A673 (cell line): ENCODE measurements at regions not wholly inside any gene's neighbourhood (a gene's known extent, or its start where the extent isn't known, plus 50 kb on each side); places are given as distances from the start of the nearest gene placed in this dataset.

Experiments used
- BruUV-seq: library from RNA; stranded (reverse); fragments of 400-500 nt; replicated peaks from 2 replicates; lab custom pipeline; 2021; lab: Mats Ljungman, UMichigan
- CTCF ChIA-PET: fragments of 300-600 bp; sonication (Branson Sonifier 250); formaldehyde crosslinking; loops from one replicate; lab custom pipeline; 2022; ENCODE audit warnings: antibody characterized with exemption; lab: Charles Lee
- POLR2A ChIA-PET: fragments of 300-600 bp; sonication (Branson Sonifier 250); formaldehyde crosslinking; loops from one replicate; lab custom pipeline; 2022; ENCODE audit warnings: antibody characterized with exemption; ENCODE audit not compliant: low non-redundant PET; lab: Charles Lee
- DNase-seq: peaks from one replicate; pipeline ENCODE4 v3.0.0-alpha.2; 2015; ENCODE audit warnings: low spot score
- H3K27ac ChIP-seq: fragments of 200-600 bp; sonication (generic); 2 replicates; pipeline ENCODE4 v1.5.1; 2016; ENCODE audit warnings: mixed run types, low read depth, mild to moderate bottlenecking, mixed read lengths, antibody characterized with exemption, low read length; ENCODE audit not compliant: poor library complexity, severe bottlenecking
- H3K27me3 ChIP-seq: fragments of 200-600 bp; sonication (generic); replicated peaks from 2 replicates; pipeline ENCODE4 v1.6.1; 2017; ENCODE audit warnings: mixed run types, low read depth, mild to moderate bottlenecking, mixed read lengths, antibody characterized with exemption, low read length; ENCODE audit not compliant: insufficient read depth, poor library complexity
- H3K36me3 ChIP-seq: fragments of 200-600 bp; sonication (generic); 2 replicates; pipeline ENCODE4 v1.6.1; 2016; ENCODE audit warnings: mixed run types, mild to moderate bottlenecking, mixed read lengths, antibody characterized with exemption, low read length; ENCODE audit not compliant: insufficient read depth, poor library complexity, severe bottlenecking
- H3K4me1 ChIP-seq: fragments of 200-600 bp; sonication (generic); 2 replicates; pipeline ENCODE4 v1.6.1; 2017; ENCODE audit warnings: mixed run types, mild to moderate bottlenecking, mixed read lengths, antibody characterized with exemption, low read length; ENCODE audit not compliant: insufficient read depth, poor library complexity, severe bottlenecking
- H3K4me3 ChIP-seq: fragments of 200-600 bp; sonication (generic); 2 replicates; pipeline ENCODE4 v1.5.1; 2016; ENCODE audit warnings: low read depth, mixed run types, mild to moderate bottlenecking, mixed read lengths, low read length; ENCODE audit not compliant: poor library complexity, severe bottlenecking
- H3K9me3 ChIP-seq: fragments of 200-600 bp; sonication (generic); 2 replicates; pipeline ENCODE4 v1.6.1; 2016; ENCODE audit warnings: mixed run types, low read depth, mild to moderate bottlenecking, mixed read lengths, antibody characterized with exemption, low read length; ENCODE audit not compliant: poor library complexity, severe bottlenecking
- EZH2 ChIP-seq: fragments of 200-600 bp; sonication (generic); IDR thresholded peaks from 2 replicates; pipeline ENCODE4 v1.6.1; 2017; ENCODE audit warnings: borderline replicate concordance, low read depth, mild to moderate bottlenecking, mixed read lengths, antibody characterized with exemption, low read length; ENCODE audit not compliant: poor library complexity, severe bottlenecking
- intact Hi-C: fragments of 100-400 bp; cut with micrococcal nuclease; formaldehyde crosslinking; loops from one replicate; pipeline ENCODE4 v1.10.0; 2022; ENCODE audit not compliant: unreplicated experiment
- TF ChIP-seq, protein P1 (sequence below): fragments of 300-800, 200-600 bp; sonication (generic); conservative IDR thresholded peaks from 2 replicates; pipeline ENCODE4 v1.5.1; 2017; ENCODE audit warnings: low read depth, mild to moderate bottlenecking, antibody characterized with exemption, low read length, moderate library complexity, mixed read lengths

DNA sequence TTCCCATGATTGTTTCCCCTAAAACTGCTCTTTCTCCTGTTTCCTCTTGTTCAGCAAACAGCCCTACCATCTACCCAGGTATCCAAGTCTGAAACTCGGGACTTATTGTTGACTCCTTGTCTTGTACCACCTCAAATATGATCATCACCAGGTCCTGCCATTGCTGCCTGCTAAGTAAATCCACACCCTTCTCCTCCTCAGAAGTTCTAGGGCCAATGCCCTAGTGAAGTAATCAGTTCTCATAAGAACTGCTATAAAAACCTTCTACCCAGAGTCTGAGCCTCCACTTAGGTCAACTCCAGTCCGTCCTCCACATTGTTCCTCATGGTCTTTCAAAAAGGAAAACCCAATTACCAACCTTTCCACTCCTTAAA, 77.0 kb upstream of the IL12A start:
- Histone ChIP-seq H3K4me3 (no peak overlapping the region), H3K27me3 (no peaks in the 10 kb centered on the region), H3K36me3 (no peaks in the 10 kb centered on the region), H3K27ac (no peak overlapping the region), H3K4me1 (no peaks in the 10 kb centered on the region), H3K9me3 (no peaks in the 10 kb centered on the region)
- BruUV-seq: no TSS peak
- POLR2A ChIA-PET: no interaction called here
- no peak for DNase-seq
- TF ChIP-seq, protein P1, sequence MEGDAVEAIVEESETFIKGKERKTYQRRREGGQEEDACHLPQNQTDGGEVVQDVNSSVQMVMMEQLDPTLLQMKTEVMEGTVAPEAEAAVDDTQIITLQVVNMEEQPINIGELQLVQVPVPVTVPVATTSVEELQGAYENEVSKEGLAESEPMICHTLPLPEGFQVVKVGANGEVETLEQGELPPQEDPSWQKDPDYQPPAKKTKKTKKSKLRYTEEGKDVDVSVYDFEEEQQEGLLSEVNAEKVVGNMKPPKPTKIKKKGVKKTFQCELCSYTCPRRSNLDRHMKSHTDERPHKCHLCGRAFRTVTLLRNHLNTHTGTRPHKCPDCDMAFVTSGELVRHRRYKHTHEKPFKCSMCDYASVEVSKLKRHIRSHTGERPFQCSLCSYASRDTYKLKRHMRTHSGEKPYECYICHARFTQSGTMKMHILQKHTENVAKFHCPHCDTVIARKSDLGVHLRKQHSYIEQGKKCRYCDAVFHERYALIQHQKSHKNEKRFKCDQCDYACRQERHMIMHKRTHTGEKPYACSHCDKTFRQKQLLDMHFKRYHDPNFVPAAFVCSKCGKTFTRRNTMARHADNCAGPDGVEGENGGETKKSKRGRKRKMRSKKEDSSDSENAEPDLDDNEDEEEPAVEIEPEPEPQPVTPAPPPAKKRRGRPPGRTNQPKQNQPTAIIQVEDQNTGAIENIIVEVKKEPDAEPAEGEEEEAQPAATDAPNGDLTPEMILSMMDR: no peak
- no peak for TF ChIP-seq EZH2
- CTCF ChIA-PET: no interaction called here
- intact Hi-C loops: no loop called here

DNA sequence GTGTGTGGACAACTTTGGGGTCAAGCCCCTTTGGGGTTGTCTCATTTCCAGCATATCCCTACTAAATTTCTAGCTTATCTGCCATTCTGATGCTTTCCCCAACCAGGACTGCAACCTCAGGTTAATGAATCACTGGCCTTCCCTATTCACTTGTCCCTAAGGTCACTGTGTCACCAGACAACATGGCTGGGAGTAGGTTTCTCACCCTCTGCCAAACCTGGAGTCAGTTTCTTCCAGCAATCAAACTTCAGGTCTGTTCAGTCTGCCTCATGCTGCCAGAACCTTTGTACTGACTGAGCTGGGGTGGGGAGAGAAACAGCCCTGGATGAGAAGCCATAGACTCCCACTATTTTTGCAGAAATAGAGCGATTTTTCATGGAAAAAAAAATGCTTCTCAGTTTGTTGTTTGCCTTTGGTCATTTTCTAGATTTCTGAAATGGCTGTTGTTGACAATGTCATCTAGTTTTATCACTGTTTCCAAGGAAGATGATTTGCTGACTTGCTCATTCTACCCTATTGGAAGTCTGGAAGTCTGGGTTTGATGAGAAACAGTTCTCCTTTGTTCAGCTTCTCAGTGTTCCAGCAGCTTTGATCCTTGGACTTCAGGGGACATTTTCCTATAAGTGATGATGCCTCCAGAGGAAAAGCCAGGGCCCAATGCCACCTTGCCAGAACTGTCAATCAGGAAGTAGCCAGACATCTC, 74.8 kb upstream of the IL12A start:
- H3K4me1 ChIP-seq: no peaks in the 10 kb centered on the region
- no peaks in the 10 kb centered on the region for H3K9me3 ChIP-seq
- DNase-seq: no peak
- ChIA-PET CTCF (no interaction called here), POLR2A (no interaction called here)
- H3K36me3 ChIP-seq: no peaks in the 10 kb centered on the region
- intact Hi-C loops: no loop called here
- TF ChIP-seq, protein P1: no peak
- TF ChIP-seq EZH2: no peak
- H3K27me3 ChIP-seq: no peaks in the 10 kb centered on the region
- no peak overlapping the region for H3K27ac ChIP-seq
- BruUV-seq: no TSS peak
- no peak overlapping the region for H3K4me3 ChIP-seq

DNA sequence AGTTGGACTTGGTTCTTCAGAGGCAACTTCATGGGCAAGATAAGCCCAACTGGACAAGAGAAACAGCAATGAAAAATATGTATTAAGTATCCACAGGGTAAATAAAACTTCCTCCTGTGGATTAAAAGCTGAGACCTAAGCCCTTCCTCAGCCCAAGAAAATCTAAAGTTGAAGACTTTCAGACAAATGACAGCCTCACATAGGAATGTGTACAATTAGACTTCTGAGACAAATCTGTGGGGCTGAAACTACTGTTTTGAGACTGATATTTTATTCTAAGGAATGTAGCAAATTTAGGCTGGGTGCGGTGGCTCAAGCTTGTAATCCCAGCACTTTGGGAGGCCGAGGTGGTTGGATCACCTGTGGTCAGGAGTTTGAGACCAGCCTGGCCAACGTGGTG, 74.2 kb upstream of the IL12A start:
- no peaks in the 10 kb centered on the region for H3K36me3 ChIP-seq
- no peak overlapping the region for H3K27ac ChIP-seq
- no peaks in the 10 kb centered on the region for H3K4me1 ChIP-seq
- no TSS peak for BruUV-seq
- DNase-seq: no peak
- intact Hi-C loops: no loop called here
- TF ChIP-seq, protein P1: no peak
- no peak for TF ChIP-seq EZH2
- POLR2A ChIA-PET: no interaction called here
- H3K4me3 ChIP-seq: no peak overlapping the region
- no peaks in the 10 kb centered on the region for H3K9me3 ChIP-seq
- no peaks in the 10 kb centered on the region for H3K27me3 ChIP-seq
- CTCF ChIA-PET: no interaction called here
